HG02981 (cell line): ENCODE measurements at regions not wholly inside any gene's neighbourhood (a gene's known extent, or its start where the extent isn't known, plus 50 kb on each side); places are given as distances from the start of the nearest gene placed in this dataset.

ENCODE experiments used
- ATAC-seq: cut with Tn5 transposase; IDR thresholded peaks from one replicate; pipeline ENCODE4 v1.9.1; 2021; ENCODE audit warnings: mild to moderate bottlenecking, moderate library complexity; ENCODE audit not compliant: unreplicated experiment

DNA sequence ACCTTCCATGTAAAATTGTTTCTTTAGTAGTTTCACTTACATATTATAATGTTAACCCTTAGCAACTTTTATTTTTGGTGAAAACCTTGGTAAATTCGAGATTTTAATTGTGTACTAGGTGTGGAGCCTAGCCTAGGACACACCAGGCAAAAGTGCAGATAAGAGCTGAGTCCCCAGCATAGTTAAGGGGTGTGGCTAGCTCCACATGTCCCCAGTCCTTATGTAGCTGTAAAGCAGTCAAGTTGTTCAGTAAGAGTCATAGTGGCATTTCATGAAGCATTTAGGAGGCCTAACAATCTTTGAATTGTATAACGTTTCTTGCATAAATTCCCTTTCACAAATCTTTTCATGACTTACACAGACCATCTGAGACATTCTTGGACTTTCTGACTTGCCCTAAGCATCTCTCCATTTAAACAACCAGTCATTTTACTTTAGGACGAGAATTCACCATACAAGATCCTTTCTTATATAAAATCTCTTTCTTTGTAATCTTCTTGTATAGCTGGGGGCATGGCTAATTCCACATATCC lies 53.8 kb upstream of the INHBA start:
- no peak for ATAC-seq

DNA sequence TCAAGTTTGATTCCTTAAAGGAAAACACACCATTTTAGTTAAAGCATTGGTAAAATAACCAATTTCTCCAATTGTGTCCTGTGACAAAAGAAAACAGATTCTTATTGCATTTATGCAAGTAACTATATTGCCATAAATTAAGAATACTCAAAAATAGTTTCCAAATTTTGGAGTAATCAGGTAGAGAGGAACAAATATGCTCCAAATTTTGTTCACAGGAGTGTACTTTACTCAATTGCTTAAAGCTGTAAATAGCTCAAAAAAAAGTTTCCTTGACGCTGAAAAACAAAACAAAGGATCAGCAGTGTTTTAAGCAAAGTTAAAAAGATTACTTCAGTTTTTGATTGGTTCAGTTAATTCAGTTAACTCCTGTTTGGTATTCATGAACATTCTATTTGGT lies 52.2 kb upstream of the INHBA start:
- ATAC-seq: no peak

DNA sequence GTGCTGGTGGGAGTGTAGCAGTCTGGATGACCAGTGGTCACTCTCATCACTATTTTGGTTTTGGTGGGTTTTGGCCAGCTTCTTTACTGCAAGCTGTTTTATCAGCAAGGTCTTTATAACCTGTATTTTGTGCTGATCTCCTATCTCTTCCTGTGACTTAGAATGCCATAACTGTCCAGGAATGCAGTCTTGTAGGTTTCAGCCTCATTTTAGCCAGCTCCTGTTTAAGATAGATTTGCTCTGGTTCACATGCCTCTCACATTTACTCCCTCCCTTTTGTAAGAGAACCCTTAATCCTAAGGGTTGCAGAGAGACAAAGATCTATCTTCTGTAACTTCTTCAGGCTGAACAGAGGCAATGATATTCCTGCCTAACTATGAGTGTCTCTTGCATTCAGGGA lies 51.2 kb upstream of the INHBA start:
- ATAC-seq: no peak
